ENCODE measurements at regions not wholly inside any gene's neighbourhood (a gene's known extent, or its start where the extent isn't known, plus 50 kb on each side); places are given as distances from the start of the nearest gene placed in this dataset.

- no peaks in the 10 kb centered on the region for H3K79me2 ChIP-seq (ENCODE audit: control insufficient read depth, insufficient read depth, low read length)
- DNase-seq (ENCODE audit: extremely low read depth in 1 of 4, low spot score in 3 of 4) = no peak
- H2AFZ ChIP-seq (ENCODE audit: low read depth, low read length) = no peak overlapping the region
- H4K20me1 ChIP-seq (replicated peaks; ENCODE audit: control insufficient read depth, insufficient read depth, low read length) = no peaks in the 10 kb centered on the region
- intact Hi-C loops (cut with micrococcal nuclease) = no loop called here
- FAIRE-seq = no peak
- no peak for ATAC-seq
- H3K9me3 ChIP-seq (replicated peaks; ENCODE audit: control insufficient read depth, insufficient read depth, low read depth, low read length) = no peaks in the 10 kb centered on the region
- in situ Hi-C loops (cut with MboI) = no loop called here
- no peaks in the 10 kb centered on the region for H3K36me3 ChIP-seq (ENCODE audit: control insufficient read depth, insufficient read depth, low read length)
- no peaks in the 10 kb centered on the region for H3K9me1 ChIP-seq (ENCODE audit: control insufficient read depth, insufficient read depth, low read length)
- no peak overlapping the region for H3K4me3 ChIP-seq
- CTCF ChIA-PET (ENCODE audit: low intra/inter-chr PET ratio) = no interaction called here
- H3K27me3 ChIP-seq (ENCODE audit: control insufficient read depth in 2 of 2, insufficient read depth in 2 of 2, low read length in 2 of 2) = peaks cover 0 to 15% of the 10 kb centered on the region in 2 experiments; a peak in 1 of 5 replicates
- H3K4me1 ChIP-seq (replicated peaks in 1 of 2; ENCODE audit: control insufficient read depth in 2 of 2, insufficient read depth in 2 of 2, low read length in 2 of 2) = no peaks in the 10 kb centered on the region
- H3K27ac ChIP-seq (ENCODE audit: extremely low read depth, low read depth, low read length) = no peak overlapping the region
- no peak overlapping the region for H3K4me2 ChIP-seq (ENCODE audit: insufficient read depth, low read length)
- WGBS (ENCODE audit: insufficient coverage, low coverage, missing lambda C conversion rate) = 0% methylated on average over 4 of the region's 6 CpGs
- no TSS peak for BruUV-seq (replicated peaks)
- POLR2A ChIA-PET = no interaction called here
- H3K9ac ChIP-seq (ENCODE audit: insufficient read depth in 1 of 2, low read depth in 2 of 2, low read length in 2 of 2) = no peak overlapping the region
- TF ChIP-seq DEAF1 (CRISPR knock-in tag; IDR thresholded peaks at IDR 0.05) (no peak), ZFP36 (IDR thresholded peaks at IDR 0.05; ENCODE audit: low read depth, low read length, partially characterized antibody) (no peak), PTBP1 (IDR thresholded peaks at IDR 0.05; ENCODE audit: low read depth, low read length) (no peak), CBX2 (IDR thresholded peaks at IDR 0.05; ENCODE audit: insufficient read depth, low read length, poor library complexity, severe bottlenecking) (no peak), PYGO2 (tag; IDR thresholded peaks at IDR 0.05) (no peak), MXD1 (CRISPR knock-in tag; IDR thresholded peaks at IDR 0.05; ENCODE audit: borderline replicate concordance, poor library complexity, severe bottlenecking) (no peak), COPS2 (conservative IDR thresholded peaks at IDR 0.05) (no peak), KAT2B (IDR thresholded peaks at IDR 0.05; ENCODE audit: low read depth, low read length) (no peak), MTF1 (CRISPR knock-in tag; IDR thresholded peaks at IDR 0.05; ENCODE audit: borderline replicate concordance) (no peak), GTF3C2 (IDR thresholded peaks at IDR 0.05; ENCODE audit: borderline replicate concordance, extremely low read depth, insufficient read length) (no peak), ZNF311 (CRISPR knock-in tag; IDR thresholded peaks at IDR 0.05) (no peak), SOX6 (IDR thresholded peaks at IDR 0.05) (no peak), ZNF655 (CRISPR knock-in tag; IDR thresholded peaks at IDR 0.05) (no peak), HDAC2 (IDR thresholded peaks at IDR 0.05) (no peak), CHD4 (IDR thresholded peaks at IDR 0.05; ENCODE audit: insufficient read depth, insufficient replicate concordance, low read depth, low read length, poor library complexity, severe bottlenecking) (no peak)
These were observed 102.2 kb upstream of the GJB6 start for GRCh38 chr13:20334309-20334708.
